Ovary (tissue), 7 donors: ENCODE measurements at regions not wholly inside any gene's neighbourhood (a gene's known extent, or its start where the extent isn't known, plus 50 kb on each side); places are given as distances from the start of the nearest gene placed in this dataset.
A peak's percentile ranks its signal among the peaks of the same experiment; 100 is the strongest.

Experiments
- DNase-seq, 5 donors: peaks; one replicate each; pipeline ENCODE4 v3.0.0-alpha.2; 2019 to 2020
- H3K27ac ChIP-seq, 2 donors: fragments of 200-600 bp; one replicate each; pipeline versions ENCODE4 v1.5.1 to v1.8.0; 2019 to 2022
- H3K27me3 ChIP-seq: fragments of 200-600 bp; one replicate; pipeline ENCODE4 v1.8.0; 2022
- H3K36me3 ChIP-seq: fragments of 200-600 bp; sonication (generic); one replicate; pipeline ENCODE4 v1.5.1; 2019
- H3K4me1 ChIP-seq: one replicate; pipeline ENCODE4 v1.8.1; 2013; ENCODE audit warnings: mild to moderate bottlenecking, moderate library complexity; ENCODE audit not compliant: insufficient read depth
- H3K4me3 ChIP-seq: fragments of 200-600 bp; sonication (generic); one replicate; pipeline ENCODE4 v1.5.1; 2017
- H3K9me3 ChIP-seq, 2 donors: fragments of 200-600 bp in 1 of 2; sonication (generic) in 1 of 2; one replicate each; pipeline versions ENCODE4 v1.5.1 to v1.8.1; 2013 to 2019; ENCODE audit warnings: mild to moderate bottlenecking in 1 of 2, moderate library complexity in 1 of 2
- CTCF ChIP-seq, 3 donors: fragments of 450-650 bp in 2 of 3; fragments of 200-600 bp in 1 of 3; IDR thresholded peaks; one replicate each; pipeline versions ENCODE4 v1.5.1 to v1.8.0; 2016 to 2022; ENCODE audit warnings: antibody characterized with exemption in 3 of 3, mild to moderate bottlenecking in 1 of 3
- EP300 ChIP-seq: sonication (generic); formaldehyde crosslinking; IDR thresholded peaks from one replicate; pipeline ENCODE4 v1.6.1; 2017; ENCODE audit warnings: antibody characterized with exemption
- POLR2A ChIP-seq: fragments of 450-650 bp; IDR thresholded peaks from one replicate; pipeline ENCODE4 v1.6.1; 2017; ENCODE audit warnings: antibody characterized with exemption, mild to moderate bottlenecking, moderate library complexity
- WGBS, 3 donors: extraction: QIAGEN DNeasy Blood & Tissue Kit in 1 of 3; methylation state at CpG; one replicate each; pipeline versions ENCODE4 v1.1.5 to v1.1.7; 2013 to 2017; 5-methylcytosine and 5-hydroxymethylcytosine counted together
- intact Hi-C, 4 donors: fragments of 100-400 bp; cut with DNase I; formaldehyde crosslinking; loops; one replicate each; pipeline versions ENCODE4 v1.11.0 to v1.15.1; 2022 to 2023
- donor health status: DM: no; HTN: no; CAD: no; lungs with moderate emphysema.
- donor health status: DM: no; HTN: no; CAD: no.
- donor health status: Bipolar disorder and iron deficiency.
- donor health status: DM: no; HTN: no; CAD: no.
- donor health status: DM: yes; HTN: yes; CAD: no.

DNA sequence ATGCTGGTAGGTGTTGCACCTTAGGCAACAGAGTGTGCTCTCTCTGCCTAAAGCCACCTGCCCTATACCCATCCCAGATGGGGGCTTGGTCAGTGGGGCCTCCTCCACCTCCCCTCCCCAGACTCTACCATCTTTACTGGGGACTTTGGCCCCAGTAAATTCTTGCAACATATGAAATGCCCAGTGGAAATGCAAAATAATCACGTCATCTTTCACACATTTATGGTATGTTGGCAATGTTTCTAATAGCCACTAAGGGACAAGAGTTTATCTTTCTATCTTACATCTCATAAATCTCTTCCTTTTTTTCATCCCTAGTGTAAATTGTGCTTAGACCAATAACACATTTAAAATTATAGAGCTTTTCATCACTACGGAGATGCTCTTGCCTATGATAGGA lies 103.0 kb upstream of the MAML3 start:
- TF ChIP-seq CTCF (IDR thresholded peaks at IDR 0.05), result no peak
- no peak for TF ChIP-seq POLR2A
- TF ChIP-seq EP300, result no peak
- no peak overlapping the region for H3K27ac ChIP-seq
- peaks cover 2% of the 10 kb centered on the region for H3K4me1 ChIP-seq
- H3K27me3 ChIP-seq, result no peaks in the 10 kb centered on the region
- H3K4me3 ChIP-seq, result no peak overlapping the region
- H3K36me3 ChIP-seq, result no peaks in the 10 kb centered on the region
- intact Hi-C loops, result loop anchor here (5.0 to 10.0 kb wide), 6 partner anchors 75 to 602 kb away; partner anchors contain the start of gene MGST2 (in 1 of the 4)
- no peaks in the 10 kb centered on the region for H3K9me3 ChIP-seq
- DNase-seq, result no peak
- 83 to 90% (median 89%) methylated on average over 2 of the region's 2 CpGs for WGBS, 3 donors

DNA sequence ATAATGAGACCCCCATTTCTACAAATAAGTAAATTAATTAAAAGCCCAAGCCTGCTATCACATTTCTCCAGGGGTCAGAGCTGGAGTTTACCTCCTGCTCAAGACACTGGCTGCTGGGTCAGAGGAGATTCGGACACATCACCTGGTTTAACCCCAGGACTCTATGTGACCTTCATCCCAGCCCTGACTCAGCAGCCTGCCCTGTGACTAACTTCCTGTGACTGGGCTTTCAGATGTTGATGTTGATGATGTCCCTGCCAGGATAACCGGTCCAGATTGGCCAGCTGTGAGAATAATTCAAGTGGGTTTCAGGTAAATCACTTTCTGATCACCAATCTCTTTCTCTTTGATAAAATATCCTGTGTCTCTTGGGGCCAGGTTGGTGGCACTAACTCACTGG lies 102.4 kb upstream of the MAML3 start:
- Histone ChIP-seq H3K4me3 (no peak overlapping the region), H3K36me3 (no peaks in the 10 kb centered on the region), H3K27ac (no peak overlapping the region), H3K4me1 (peaks cover 2% of the 10 kb centered on the region), H3K27me3 (no peaks in the 10 kb centered on the region), H3K9me3 (no peaks in the 10 kb centered on the region)
- WGBS, 3 donors, result 73 to 91% (median 73%) methylated on average over 2 of the region's 2 CpGs
- no peak for TF ChIP-seq CTCF (IDR thresholded peaks at IDR 0.05)
- TF ChIP-seq POLR2A, result no peak
- TF ChIP-seq EP300, result no peak
- intact Hi-C loops, result loop anchor here (5.0 to 10.0 kb wide), 6 partner anchors 76 to 602 kb away; partner anchors contain the start of gene MGST2 (in 1 of the 4)
- DNase-seq, result no peak

DNA sequence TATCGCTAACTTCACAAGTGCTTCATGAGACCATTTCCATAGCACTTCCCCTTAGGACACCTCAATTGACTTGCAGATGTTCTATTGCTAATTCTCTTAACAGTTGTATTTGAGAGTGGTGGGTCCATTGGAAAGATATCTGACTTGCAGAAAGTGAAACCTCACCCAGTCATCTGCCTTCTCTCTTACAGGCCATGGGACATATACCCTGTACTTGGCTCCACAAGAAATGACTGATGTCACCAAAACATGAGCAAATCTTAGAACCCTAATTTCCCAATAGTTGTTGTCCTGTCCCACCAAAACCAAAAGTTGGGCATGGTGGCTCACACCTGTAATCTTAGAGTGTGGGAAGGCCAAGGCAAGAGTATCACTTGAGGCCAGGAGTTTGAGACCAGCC lies 101.9 kb upstream of the MAML3 start:
- no peaks in the 10 kb centered on the region for H3K36me3 ChIP-seq
- H3K4me3 ChIP-seq, result no peak overlapping the region
- DNase-seq, result no peak
- no peak overlapping the region for H3K27ac ChIP-seq
- no peaks in the 10 kb centered on the region for H3K27me3 ChIP-seq
- intact Hi-C loops, result loop anchor here (5.0 to 10.0 kb wide), 6 partner anchors 76 to 601 kb away; partner anchors contain the start of gene MGST2 (in 1 of the 4)
- no peaks in the 10 kb centered on the region for H3K9me3 ChIP-seq
- H3K4me1 ChIP-seq, result peaks cover 2% of the 10 kb centered on the region
- TF ChIP-seq POLR2A, result no peak
- 95 to 100% (median 100%) methylated on average over 1 of the region's 1 CpG for WGBS, 3 donors

GRCh38 chr4:140255467-140255866 lies 101.5 kb upstream of the MAML3 start:
- Histone ChIP-seq H3K9me3 (no peaks in the 10 kb centered on the region), H3K4me1 (peaks cover 2% of the 10 kb centered on the region), H3K27ac (peak overlapping the region in 1 of 2 donors; percentile 95), H3K27me3 (no peaks in the 10 kb centered on the region), H3K36me3 (no peaks in the 10 kb centered on the region), H3K4me3 (no peak overlapping the region)
- TF ChIP-seq CTCF (IDR thresholded peaks at IDR 0.05) (no peak), POLR2A (no peak), EP300 (no peak)
- intact Hi-C loops, result loop anchor here (5.0 to 10.0 kb wide), 6 partner anchors 77 to 601 kb away; partner anchors contain the start of gene MGST2 (in 1 of the 4)
- no peak for DNase-seq
- 76 to 83% (median 77%) methylated on average over 5 of the region's 5 CpGs for WGBS, 3 donors

DNA sequence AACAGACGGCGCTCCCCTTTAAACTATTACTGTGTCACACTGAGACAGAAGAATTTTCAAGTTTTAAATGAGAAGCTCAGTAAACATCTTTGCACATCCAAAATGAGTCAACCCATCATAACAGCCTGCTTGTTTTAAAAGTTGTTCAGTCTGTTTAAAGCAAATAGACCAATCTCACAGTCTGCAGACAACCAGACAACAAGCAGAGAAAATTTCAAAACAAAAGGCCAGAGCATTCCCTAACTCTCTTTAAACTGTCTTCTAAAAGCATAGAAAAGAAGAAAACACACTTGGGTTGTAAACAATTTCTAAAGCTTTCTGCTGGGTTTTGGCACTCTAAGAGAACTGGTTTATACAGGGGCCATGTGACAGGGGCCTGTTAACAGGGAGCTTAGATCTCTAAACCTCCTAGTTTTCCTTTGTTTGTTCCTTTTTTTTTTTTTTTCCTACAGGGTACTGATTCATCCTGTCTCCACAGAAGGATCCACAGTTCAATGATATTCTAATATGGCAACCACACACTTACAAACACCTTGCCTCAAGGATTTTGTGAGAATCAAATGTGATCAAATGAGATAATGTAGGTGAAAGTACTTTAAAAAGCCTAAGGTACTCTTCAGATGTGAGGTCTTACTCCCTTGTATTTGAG lies 100.8 kb upstream of the MAML3 start:
- H3K36me3 ChIP-seq, result no peaks in the 10 kb centered on the region
- peaks cover 2% of the 10 kb centered on the region for H3K4me1 ChIP-seq
- 73 to 83% (median 78%) methylated on average over 2 of the region's 2 CpGs for WGBS, 3 donors
- H3K9me3 ChIP-seq, result no peaks in the 10 kb centered on the region
- no peak for DNase-seq
- H3K27ac ChIP-seq, result peak overlapping the region in 1 of 2 donors; percentile 95
- no peaks in the 10 kb centered on the region for H3K27me3 ChIP-seq
- intact Hi-C loops, result loop anchor here (5.0 to 10.0 kb wide), 10 partner anchors 78 to 600 kb away; partner anchors contain the start of genes MAML3 (in 1 of the 4) and MGST2 (in 1 of the 4)
- TF ChIP-seq POLR2A (no peak), EP300 (no peak)
- H3K4me3 ChIP-seq, result no peak overlapping the region
